GM21515 (cell line): ENCODE measurements at regions not wholly inside any gene's neighbourhood (a gene's known extent, or its start where the extent isn't known, plus 50 kb on each side); places are given as distances from the start of the nearest gene placed in this dataset.
"Not testable (repeated sequence)": the region's sequence is repeated elsewhere in the genome, so short reads cannot be mapped to it uniquely, and the experiment has no call there.

Source experiments
- ATAC-seq: cut with Tn5 transposase; IDR thresholded peaks from one replicate; pipeline ENCODE4 v1.9.1; 2021; ENCODE audit not compliant: unreplicated experiment

DNA sequence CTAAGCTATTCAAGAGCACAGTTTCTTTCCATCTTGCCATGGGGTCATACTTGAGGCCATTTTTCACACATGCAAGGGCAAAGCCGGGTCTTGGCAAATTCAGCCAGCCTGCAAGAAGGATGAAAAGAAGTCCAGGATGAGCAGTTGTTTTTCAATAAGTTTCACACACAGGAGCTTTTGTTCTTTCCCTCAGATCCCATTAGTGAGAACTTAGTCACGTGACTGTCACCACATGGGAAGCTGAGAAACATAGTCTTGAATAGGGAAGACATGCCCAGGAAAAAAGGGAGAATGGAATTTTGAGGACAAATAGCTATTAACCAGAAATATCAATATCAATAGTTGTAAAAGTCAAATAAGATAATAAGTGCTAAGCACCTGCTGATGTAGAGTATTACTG is 137.7 kb downstream of the AHR start:
- no peak for ATAC-seq

DNA sequence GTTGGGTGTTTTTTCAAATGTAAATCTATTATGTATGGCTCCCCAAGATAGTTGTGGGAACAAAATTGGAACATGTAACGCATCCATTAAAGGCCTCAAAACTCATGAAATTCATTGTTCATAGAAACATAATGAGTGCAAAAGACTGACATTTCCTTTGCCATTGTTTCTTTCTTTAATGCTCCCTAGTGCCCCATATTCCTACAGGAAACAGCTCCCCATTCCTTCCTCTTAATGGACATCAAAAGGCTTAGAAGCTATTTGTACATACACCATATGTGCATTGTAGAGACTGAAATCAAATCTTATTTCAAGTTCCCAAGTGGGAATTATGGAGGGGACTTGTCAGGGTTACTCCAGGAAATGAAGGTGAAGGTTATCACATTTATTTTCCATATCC is 139.1 kb downstream of the AHR start:
- no peak for ATAC-seq

DNA sequence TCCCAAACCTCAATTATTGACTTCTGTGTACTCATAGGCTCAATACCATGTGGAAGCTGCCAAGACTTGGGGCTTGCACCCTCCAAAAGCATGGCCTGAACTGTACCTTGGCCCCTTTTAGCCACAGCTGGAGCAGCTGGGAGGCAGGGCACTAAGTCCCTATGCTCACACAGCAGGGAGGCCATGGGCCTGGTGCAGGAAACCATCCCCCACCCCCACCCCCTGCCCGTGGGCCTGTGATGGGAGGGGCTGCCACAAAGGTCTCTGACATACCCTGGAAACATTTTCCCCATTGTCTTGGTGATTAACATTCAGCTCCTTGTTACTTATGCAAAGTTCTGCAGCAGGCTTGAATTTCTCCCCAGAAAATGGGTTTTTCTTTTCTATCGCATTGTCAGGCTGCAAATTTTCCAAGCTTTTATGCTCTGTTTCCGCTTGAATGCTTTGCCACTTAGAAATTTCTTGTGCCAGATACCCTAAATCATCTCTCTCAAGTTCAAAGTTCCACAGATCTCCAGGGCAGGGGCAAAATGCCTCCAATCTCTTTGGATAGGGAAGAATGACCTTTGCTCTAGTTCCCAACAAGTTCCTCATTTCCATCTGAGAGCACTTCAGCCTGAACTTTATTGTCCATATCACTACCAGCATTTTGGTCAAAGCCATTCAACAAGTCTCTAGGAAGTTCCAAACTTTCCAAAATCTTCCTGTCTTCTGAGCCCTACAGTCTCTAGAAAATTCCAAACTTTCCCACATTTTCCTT is 141.8 kb downstream of the AHR start:
- ATAC-seq: not testable (repeated sequence)

DNA sequence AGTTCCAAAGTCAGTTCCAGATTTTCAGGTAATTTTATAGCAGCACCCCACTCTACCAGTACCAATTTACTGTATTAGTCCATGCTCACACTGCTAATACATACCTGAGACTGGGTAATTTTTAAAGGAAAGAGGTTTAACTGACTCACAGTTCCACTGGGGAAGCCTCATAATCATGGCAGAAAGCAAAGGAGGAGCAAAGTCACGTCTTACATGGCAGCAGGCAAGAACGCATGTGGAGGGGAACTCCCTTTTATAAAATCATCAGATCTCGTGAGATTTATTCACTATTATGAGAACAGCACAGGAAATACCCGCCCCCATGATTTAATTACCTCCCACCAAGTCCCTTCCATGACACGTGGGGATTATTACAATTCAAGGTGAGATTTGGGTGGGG is 142.4 kb downstream of the AHR start:
- ATAC-seq: no peak

DNA sequence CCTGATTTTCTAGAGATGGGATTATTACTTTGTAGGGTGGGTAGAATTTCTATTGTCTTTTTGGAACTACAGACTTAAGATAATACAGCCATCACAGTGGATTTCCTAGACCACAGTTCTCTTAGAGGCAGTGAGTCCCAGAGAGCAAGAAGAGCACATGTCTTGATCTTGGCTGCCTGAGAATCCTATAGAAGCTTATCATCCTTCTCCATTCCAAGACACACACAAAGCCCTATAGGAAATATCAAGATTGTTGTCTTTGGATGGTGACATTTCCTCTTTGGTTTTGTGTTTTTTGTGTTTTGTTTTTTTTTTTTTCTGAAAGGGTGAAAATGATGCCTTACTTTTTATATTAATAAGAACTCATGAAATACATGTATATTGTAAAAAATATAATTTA is 143.1 kb downstream of the AHR start:
- no peak for ATAC-seq

DNA sequence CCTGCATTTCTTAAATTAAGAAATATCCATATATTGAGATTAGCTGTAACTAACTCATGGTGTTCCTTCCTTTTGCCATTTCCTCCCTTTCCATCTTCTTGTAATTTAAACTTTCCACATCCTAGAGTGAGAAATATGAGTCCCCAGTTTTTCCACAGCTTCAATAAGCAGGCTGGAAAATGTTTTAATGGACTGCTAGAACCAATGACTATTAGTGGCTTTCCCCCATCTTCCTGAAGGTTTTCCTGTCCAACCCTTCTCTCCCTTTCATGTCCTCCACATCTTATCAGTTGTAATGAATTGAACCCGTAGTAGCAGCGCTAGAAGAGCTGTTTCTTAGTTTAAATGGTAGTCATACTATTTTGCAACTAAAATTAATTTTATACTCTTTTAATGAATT is 145.7 kb downstream of the AHR start:
- no peak for ATAC-seq

DNA sequence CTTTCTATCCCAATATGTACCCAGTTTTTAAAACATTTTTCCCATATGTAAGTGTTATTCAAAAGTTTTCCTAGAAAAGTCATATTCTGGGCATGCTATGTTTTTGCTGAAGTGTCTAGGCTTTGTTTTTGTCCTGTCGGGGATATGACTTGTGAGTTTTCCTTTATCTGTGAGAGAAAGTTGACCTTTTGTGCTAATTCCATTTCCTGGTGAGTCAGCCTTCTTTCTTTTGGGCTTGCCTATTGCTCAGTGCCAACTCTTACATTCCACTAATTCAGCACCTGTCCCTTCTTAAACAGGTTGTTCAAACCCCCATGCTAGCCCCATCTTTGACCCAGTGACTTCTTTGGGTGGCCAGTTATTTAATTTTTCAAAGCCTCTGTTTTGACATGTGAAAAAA is 146.2 kb downstream of the AHR start:
- no peak for ATAC-seq

DNA sequence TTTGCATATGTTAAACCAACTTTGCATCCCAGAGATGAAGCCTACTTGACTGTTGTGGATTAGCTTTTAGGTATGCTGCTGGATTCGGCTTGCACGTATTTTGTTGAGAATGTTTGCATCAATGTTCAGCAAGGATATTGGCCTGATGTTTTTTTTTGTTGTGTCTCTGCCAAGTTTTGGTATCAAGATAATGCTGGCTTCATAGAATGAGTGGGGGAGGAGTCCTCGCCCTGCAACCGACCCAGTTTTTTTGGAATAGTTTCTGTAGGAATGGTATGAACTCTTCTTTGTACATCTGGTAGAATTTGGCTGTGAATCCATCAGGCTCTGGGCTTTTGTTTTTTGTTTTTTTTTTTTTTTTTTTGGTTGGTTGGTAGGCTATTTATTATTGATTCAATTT is 147.9 kb downstream of the AHR start:
- no peak for ATAC-seq

DNA sequence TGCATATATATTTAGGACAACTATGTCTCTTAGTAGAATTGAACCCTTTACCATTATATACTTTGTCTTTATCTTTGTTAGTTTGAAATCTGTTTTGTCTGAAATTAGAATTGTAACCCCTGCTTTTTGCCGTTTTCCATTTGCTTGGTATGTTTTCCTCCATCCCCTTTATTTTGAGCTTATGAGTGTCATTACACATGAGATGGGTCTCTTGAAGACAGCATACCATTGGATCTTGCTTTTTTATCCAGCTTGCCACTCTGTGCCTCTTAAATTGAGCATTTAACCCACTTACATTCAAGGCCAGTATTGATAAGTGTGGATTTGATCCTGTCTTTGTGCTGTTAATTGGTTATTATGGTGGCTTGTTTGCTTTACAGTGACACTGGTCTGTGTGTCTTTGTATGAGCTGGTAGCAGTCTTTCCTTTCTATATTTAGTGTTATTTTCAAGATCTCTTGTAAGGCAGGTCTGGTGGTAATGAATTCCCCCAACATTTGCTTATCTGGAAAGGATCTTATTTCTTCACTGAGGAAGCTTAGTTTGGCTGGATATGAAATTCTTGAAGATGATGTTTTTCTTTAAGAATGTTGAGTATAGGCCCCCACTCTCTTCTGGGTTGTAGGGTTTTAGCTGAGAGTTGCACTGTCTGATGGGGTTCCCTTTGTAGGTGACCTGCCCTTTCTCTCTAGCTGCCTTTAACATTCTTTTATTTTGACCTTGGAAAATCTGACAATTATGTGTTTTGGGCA is 149.5 kb downstream of the AHR start:
- ATAC-seq: no peak

DNA sequence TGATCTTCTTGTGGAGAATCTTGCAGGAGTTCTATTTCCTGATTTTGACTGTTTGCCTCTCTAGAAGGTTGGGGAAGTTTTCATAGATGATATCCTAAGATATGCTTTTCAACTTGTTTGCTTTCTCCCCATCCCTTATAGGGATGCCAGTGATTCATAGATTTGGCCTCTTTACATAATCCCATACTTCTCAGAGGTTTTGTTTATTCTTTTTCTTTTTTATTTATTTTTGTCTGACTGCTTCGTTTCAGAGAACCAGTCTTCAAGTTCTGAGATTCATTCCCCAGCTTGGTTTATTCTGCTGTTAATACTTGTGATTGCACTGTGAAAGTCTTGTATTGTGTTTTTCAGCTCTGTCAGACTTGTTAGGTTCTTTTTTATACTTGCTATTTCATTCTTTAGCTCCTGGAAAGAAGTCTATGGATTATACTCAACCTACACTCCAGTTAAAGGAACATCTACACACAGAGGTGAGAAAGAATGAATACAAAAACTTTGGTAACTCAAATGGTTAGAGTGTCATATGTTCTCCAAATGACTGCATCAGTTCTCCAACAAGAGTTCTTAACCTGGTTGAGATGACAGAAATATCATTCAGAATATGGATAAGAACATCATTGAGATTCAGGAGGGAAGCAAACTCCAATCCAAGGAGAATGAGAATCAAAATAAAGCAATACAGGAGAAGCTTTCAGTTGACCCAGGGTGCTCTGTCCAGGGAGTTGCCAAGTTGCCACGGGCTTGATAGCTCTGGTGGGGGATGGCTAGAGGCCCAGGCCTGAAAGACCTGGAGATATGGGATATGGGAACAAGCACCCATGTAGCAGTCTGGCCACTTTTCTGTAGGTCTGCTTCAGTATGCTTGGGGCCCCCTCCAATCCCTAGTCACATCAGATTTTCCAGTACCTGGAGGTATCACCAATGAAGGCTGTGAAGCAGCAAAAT is 150.3 kb downstream of the AHR start:
- ATAC-seq: no peak

DNA sequence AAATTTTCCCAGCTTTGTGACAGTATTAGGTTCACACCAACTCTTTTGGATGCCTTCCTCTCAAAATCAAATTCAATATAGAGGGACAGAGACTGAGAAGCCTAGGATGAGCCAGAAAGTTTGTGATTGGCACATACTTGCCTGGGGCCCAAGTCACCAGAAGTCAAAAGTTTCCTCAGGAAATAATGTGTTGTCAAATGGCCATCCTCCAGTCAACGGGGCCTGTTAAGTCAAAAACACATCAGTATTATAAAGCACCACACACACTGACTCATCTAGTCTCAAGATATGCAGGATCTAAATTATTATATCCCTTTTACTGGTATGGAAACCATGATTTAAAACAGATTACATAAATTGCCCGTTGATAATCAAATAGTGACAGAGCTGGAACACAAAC is 158.1 kb downstream of the AHR start:
- ATAC-seq: no peak

DNA sequence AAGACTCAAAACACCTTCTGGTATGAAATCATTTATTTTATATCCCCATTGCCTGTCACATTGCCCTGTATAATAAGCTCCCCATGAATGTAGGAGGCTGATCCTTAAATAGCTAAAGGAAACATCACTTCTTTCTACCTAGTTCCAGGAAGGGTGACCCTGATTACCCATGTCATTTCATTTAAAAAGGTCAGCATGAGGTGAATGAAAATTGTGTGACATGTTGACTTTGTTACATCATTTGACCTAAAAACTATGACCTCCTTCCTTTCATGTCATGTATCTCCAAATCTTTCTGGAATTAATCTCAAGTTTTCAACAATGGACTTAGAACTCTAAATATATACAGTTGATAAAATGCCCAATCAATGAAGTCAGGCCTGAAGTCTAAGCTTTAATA is 161.5 kb downstream of the AHR start:
- ATAC-seq: no peak

DNA sequence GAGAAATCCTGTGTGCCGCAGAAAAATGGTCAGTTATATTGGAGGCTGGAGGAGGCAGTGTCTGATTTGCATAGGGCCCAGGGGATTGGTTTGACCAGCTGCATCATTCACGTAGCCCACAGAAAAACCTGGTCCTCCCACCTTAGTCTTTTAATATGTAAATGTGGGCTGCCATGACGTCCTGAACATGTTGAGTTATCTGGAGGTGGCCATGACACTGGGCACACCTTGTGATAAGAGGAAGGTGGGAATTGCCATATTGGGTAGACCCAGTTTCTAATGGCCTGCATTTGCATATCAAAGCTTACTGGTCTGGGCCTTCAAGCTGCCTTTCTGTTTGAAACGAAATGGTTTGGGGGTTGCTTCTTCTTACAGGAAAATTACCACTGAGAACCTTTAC is 162.2 kb downstream of the AHR start:
- no peak for ATAC-seq

DNA sequence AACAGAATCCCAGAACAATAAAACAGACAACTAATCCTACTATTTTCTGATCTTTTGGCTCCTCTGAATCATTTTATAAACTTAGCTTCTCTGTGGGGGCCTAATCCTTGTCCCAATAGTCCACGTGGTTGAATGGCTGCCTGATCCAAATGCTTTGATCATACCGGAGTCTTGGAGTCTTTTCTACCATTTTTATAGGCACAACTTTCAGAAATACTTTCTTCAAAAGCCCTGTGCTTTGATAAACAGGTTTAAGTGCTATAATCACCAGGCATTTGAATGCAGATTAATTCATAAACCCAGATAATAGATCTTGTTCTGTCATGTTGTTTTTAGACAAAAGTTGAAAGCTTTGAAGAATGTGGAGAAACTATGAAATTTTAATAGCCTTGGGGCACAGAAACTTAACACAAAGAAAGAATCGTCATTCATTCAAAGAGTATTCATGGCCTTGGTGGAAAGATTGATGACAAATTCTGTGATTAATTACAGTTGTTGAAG is 163.7 kb downstream of the AHR start:
- no peak for ATAC-seq

DNA sequence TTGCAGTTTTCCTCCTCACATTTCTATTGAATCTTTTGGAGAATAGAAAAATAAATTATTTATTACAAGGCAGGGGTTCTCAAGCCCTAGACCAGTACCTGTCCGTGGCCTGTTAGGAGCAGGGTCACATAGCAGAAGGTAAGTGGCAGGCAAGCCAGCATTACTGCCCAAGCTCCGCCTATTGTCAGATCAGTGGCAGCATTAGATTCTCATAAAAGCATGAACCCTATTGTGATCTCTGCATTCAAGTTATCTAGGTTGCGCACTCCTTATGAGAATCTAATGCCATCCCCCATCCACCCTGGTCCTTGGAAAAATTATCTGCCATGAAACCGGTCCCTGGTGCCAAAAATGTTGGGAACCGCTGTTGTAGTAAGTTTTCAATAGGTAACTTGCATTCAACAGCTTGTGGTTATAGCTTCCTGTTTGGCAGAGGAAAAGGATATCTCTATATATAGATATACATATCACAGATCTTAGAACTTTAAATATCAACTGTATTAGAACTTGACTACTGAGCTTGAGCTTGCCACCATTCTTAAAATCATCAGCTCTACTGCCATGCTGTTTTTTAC is 165.1 kb downstream of the AHR start:
- ATAC-seq: no peak

DNA sequence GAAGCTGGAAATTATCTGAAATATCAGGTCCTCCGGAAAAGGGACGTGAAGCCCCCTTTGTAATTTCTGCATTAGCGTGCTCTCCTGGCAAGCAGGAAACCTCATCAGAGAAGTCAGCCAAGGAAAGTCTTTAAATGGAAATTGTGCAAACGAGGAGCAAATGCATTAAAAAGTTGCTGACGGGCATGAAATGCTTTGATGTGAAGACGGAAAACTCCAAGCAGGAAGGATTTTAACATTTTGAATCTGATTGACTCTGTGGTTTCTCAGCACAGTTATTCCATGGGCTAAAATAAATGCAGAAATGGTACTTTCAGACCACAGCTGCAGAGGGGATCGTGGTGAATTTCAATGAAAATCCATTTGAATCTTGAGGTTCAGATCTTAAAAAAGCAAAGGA is 167.8 kb downstream of the AHR start:
- no peak for ATAC-seq

DNA sequence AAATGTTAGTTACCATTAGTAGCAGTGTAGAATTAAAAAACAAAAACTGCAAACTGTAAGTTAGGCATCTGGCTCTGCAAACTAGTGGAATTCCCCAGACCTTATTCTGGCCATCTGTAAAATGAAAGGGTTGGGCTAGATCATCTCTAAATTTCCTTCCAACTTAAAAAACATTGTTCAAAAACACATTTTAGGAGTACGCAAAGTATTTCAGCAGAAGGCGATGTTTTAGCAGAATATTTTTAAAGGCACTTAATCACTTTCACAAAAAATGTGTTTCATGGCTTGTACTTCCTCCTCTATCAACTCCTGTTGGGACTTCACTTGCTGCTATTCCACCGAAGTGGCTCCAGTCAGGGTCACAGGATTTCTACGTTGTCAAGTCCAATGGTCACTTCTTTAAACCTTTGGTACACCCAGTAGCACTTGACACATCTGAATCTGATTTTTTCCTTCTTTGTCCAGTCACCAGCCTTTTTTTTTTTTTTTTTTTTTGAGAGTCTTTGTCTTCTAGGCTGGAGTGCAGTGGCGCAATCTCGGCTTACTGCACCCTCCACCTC is 169.0 kb downstream of the AHR start:
- ATAC-seq: no peak

DNA sequence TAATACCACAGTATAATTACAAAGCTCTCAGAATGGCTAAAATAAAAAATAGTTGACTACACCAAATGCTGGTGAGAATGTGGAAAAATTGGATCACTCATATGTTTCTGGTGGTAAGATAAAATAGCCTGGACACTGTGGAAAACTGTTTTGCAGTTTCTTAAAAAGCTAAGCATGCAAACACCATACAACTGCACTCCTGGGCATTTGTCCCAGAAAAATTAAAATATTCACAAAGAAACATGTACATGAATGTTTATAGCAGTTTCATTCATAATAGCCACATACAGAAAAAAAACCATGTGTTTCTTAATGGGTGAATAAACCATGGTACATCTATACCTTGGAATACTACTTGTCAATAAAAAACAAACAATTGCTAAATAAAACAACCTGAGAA is 172.9 kb downstream of the AHR start:
- ATAC-seq: no peak

DNA sequence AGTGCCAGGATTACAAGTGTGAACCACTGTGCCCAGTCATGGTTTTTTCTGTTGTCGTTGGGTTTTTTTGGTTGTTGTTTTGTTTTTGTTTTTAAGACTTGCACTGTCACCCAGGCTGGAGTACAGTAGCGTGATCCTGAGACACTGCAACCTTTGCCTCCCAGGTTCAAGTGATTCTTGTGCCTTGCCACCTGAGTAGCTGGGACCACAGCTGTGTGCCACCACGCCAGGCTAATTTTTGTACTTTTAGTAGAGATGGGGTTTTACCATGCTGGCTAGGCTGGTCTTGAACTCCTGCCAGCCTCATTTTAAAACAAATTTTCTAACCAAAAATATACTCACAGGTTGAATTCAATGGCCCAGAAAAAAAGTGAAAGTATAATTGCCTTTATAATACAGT is 174.1 kb downstream of the AHR start:
- no peak for ATAC-seq

DNA sequence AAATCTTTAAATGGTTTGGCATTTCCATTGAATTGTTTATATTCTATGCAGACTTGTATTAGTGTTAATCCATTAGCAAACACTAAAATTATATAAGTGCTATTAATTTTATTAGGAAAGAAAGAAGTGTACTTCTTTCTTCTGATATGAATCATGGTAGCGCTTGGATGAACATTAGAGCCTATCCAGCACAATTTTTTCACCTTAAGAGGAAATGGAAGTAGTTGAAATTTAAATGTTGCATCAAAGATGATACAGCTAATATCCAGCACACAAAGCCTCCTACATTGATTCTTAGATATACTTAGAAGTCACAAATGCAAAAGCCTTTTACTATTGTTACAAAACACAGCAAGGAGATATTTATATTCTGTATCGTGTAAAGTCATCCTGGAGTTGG is 174.5 kb downstream of the AHR start:
- ATAC-seq: no peak
